Lower leg skin (tissue), 3 donors: ENCODE measurements at regions not wholly inside any gene's neighbourhood (a gene's known extent, or its start where the extent isn't known, plus 50 kb on each side); places are given as distances from the start of the nearest gene placed in this dataset.

Experiments
- CTCF ChIP-seq, 3 donors: fragments of 450-650 bp; IDR thresholded peaks; one replicate each; pipeline ENCODE4 v1.5.1; 2016; ENCODE audit warnings: antibody characterized with exemption in 3 of 3, mild to moderate bottlenecking in 3 of 3, moderate library complexity in 2 of 3
- POLR2A ChIP-seq, 2 donors: fragments of 450-650 bp; IDR thresholded peaks; one replicate each; pipeline ENCODE4 v1.6.1; 2016 to 2017; ENCODE audit warnings: antibody characterized with exemption in 2 of 2, mild to moderate bottlenecking in 1 of 2, moderate library complexity in 1 of 2

GRCh38 chr6:98514073-98514720 is 320.2 kb upstream of the POU3F2 start:
- no peak for TF ChIP-seq CTCF (IDR thresholded peaks at IDR 0.05)
- TF ChIP-seq POLR2A (IDR thresholded peaks at IDR 0.05), result no peak
